Skeletal muscle cell (primary cell): ENCODE measurements at regions not wholly inside any gene's neighbourhood (a gene's known extent, or its start where the extent isn't known, plus 50 kb on each side); places are given as distances from the start of the nearest gene placed in this dataset.

Experiments used
- DNase-seq: peaks from one replicate; pipeline ENCODE4 v3.0.0-alpha.2; 2010; ENCODE audit warnings: low read depth
- H3K4me3 ChIP-seq: 2 replicates; pipeline ENCODE4 v1.5.1; 2011; ENCODE audit warnings: low read depth, mild to moderate bottlenecking, control low read depth, low read length, moderate library complexity

- H3K4me3 ChIP-seq: no peak overlapping the region
Observed at GRCh38 chr5:6202968-6203365, 175.4 kb downstream of the MED10 start.

DNA sequence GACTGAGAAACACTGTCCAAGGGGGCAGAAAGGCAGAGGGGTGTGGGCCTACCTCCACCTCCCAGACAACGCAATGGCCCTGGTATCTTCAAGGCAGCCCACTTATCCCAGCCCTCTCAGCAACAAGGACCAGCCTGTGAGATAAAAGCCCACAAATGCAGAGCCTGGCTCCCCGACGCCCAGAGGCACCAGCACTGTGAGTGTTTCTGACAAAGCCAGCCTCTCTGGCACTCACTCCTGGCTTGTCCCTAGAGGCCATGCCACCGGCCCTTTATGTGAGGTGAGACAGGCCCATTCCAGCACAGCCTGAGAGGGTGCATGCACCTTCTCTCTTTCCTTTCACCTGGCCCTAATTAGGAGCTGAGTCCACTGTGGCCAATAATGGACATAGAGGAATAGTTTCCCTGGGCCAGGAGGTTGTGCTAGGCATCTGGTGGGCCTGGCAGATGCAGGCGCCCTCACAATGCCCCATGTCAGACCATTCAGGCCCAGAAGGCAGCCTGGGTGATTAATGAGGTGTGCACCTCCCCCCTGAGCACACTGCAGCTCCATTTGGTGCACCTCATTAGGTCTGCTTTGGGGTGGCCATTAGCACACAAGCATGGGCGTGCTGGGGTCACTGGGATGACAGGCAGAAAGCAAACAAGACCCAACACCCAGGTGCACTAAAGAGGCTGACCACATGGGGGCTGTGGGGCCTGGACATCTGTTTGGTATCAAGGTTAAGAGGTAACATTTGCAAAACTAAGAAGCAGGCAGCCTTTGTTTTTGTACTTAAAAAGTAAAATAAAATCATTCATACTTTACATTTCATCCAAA, 176.0 kb downstream of the MED10 start:
- no peak for DNase-seq
- H3K4me3 ChIP-seq: no peak overlapping the region

More at GRCh38 chr5:6202968-6203365, 175.4 kb downstream of the MED10 start:
- DNase-seq: no peak

DNA sequence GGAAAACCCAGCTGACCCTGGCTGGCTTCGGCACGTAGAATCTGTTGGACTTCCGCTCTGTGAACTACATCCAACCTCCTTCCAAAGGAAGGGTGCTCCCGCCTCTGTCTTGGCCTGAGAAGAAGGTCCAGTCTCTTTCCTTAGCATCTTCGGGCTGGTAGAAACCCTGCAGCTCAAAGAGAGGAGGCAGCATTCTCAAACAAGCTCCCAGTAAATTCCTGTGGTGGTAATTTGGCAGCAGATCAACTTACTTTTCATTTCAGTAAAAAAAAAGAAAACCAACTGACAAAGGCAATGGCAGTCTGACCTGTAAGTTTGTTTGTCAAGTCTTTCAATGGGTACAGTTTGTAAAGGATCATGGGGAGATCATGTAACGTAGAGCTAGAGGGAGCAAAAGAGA, 176.7 kb downstream of the MED10 start:
- no peak for DNase-seq
- H3K4me3 ChIP-seq: no peak overlapping the region

- H3K4me3 ChIP-seq: no peak overlapping the region
- no peak for DNase-seq
Observed at GRCh38 chr5:6198531-6198930, 179.8 kb downstream of the MED10 start.

DNA sequence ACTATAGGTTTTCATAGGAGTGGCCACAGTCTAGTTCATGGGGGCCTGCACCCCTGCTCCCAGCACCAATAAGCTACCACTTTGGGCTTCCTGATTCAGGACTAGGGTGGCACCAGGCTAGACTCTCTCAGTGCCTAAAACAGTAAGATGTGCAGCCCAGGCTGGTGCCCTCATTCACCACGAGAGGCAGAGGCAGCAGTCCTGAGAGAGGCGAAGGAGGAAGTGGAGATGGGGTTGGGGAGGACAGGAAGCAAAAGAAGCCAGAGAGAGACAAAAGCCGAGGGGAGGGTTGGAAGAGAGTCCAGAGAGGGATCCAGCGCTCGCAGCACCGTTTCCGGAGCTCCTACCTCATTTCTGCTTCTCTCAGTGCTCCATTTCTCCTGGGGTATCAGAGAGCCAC, 180.9 kb downstream of the MED10 start:
- DNase-seq: no peak
- H3K4me3 ChIP-seq: no peak overlapping the region

DNA sequence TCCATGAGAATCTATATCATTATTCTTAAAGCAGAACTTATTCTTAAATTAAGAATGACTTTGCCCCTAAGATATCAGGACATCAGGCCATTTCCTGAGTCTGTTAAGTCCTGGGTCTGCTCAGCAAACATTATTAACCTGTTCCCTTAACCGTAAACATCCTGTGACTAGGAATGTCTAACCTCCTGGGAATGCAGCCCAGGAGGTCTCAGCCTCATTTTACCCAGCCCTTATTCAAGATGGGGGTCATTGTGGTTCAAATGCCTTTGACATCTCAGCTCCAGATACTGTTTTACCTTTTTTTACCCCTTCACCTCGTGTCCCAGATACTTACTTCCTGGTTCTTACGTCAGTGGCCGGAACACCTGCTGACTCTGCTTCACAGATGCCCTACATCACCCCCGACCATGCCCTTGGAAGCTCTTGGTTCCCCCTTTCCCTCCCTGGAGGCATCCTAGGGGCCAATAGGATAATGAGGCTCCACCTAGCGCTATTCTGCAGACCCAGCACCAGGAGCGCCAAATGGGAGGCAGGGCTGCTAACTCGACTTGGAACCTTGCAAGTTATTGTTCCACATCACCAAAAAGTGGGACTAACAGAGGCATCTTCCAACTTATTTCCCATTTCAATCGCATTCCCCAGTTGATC, 182.5 kb downstream of the MED10 start:
- H3K4me3 ChIP-seq: no peak overlapping the region
- DNase-seq: no peak

DNA sequence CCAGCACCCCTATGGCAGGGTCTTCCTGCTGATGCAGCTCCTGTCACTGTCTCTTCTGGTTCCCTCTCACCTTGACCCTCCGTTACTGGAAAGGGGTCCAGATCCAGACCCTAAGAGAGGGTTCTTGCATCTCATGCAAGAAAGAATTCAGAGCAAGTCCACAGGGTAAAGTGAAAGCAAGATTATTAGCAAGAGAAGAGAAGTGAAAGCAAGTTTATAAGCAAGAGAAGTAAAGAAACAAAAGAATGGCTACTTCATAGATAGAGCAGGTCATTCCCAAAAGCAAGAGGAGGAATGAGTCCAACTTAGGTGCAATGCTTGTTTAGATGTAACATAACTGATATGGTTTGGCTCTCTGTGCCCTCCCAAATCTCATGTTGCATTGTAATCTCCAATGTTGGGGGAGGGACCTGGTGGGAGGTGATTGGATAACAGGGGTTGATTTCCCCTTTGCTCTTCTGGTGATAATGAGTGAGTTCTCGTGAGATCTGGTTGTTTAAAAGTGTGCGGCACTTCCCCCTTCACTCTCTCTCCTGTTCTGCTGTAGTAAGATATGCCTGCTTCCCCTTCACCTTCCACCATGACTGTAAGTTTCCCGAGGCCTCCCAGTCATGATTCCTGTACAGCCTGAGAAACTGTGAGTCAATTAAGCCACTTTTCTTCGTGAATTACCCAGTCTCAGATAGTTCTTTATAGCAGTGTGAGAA, 183.3 kb downstream of the MED10 start:
- H3K4me3 ChIP-seq: no peak overlapping the region

GRCh38 chr5:6194261-6194875, 184.0 kb downstream of the MED10 start:
- H3K4me3 ChIP-seq: no peak overlapping the region
- DNase-seq: no peak

More for the DNA sequence above, 183.3 kb downstream of the MED10 start:
- no peak for DNase-seq

- H3K4me3 ChIP-seq: no peak overlapping the region
- no peak for DNase-seq
Observed at GRCh38 chr5:6193310-6193709, 185.0 kb downstream of the MED10 start.

- DNase-seq: no peak
- no peak overlapping the region for H3K4me3 ChIP-seq
Observed at GRCh38 chr5:6190838-6191237, 187.5 kb downstream of the MED10 start.

DNA sequence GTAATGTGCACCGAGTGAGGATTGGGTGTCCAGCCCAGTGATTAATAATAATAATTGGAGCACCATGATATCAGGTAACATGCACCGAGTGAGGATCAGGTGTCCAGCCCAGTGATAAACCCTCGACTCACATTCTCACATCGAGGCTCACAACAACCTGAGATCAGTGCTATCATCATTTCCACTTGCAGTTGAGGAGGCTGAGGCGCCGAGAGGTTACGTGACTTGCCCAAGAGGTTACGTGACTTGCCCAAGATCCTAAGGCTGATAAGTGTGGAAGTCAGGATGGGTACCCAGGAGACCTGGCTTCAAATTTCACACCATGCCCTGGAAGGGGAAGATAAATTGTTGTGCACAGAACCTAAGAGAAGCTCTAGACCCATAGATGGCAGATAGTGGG, 189.4 kb downstream of the MED10 start:
- H3K4me3 ChIP-seq: no peak overlapping the region
- no peak for DNase-seq

- H3K4me3 ChIP-seq: no peak overlapping the region
- DNase-seq: no peak
Observed at GRCh38 chr5:6188344-6188743, 190.0 kb downstream of the MED10 start.

- DNase-seq: no peak
- H3K4me3 ChIP-seq: no peak overlapping the region
Observed at GRCh38 chr5:6187501-6187900, 190.8 kb downstream of the MED10 start.

DNA sequence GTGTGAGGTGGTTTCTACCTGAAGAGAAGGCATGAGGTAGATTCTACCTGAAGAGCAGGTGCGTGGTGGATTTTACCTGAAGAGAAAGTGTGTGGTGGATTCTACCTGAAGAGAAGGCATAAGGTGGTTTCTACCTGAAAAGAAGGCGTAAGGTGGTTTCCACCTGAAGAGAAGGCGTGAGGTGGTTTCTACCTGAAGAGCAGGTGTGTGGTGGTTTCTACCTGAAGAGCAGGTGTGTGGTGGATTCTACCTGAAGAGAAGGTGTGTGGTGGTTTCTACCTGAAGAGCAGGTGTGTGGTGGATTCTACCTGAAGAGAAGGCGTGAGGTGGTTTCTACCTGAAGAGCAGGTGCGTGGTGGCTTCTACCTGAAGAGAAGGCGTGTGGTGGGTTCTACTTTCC, 192.8 kb downstream of the MED10 start:
- H3K4me3 ChIP-seq: no peak overlapping the region
- DNase-seq: no peak

DNA sequence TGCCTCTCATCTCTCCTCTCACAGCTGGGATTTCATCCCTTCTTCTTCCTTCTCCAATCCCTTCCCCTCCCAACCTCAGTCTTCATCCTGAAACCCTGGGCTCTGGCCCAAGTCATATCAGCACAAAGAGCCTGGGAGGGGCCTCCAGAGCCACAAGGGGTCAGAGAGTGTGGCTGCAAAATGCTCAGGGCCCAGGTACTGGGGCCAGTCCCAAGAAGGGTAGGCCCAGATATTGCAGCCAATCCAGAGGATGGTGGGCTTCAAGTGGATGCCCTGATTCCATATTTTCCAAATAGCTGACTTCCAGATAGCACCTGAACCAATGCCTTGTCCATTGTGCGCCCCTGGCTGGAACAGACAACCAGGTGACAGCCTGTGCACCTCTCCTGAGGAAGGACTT, 193.9 kb downstream of the MED10 start:
- no peak overlapping the region for H3K4me3 ChIP-seq
- no peak for DNase-seq

DNA sequence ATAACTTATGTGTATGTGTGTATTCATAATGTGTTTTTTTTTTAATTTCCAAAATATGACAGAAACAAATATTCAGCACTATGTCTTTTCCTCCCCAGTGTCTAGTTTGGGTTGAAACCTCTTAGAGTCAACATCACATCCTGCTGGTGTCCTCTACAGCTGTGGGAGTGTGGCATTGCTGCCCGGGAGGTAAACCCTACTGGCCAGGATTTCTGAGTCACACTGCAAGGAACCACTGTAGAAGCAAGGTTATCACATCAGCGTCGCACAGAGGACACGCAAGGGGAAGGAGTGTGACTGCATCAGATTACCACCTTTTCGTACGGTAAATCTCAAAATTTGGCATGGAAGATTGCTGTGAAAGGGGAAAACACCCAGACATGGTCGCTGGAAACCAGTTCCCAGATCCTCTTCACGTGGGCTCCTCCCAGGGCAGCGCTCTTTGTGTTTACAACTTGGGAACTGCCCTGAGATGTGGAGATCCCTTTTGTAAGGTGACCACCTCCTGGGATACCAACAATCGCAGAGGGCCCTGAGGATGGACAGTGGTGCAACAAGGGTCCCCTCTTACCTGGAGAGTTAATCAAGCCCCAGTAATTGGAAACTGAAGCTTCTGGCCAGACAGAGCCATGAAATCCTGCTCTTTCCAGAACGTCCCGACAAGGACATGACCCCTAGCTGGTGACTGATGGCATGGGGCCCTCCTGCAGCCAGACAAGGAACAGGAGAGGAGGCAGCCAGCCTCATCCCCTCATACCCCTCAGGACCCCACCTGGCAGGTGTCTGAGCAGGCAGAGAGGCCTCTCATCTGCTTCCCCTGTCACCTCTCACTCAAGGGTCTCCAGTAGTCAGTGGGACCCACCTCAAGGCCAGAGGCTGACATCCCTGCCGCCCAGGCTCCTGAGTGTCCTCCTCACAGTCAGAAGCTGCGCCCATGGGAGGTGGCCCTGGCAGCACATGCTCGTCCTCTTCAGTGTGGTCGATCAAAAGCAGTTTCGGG, 194.7 kb downstream of the MED10 start:
- H3K4me3 ChIP-seq: no peak overlapping the region
- DNase-seq: no peak

GRCh38 chr5:6182271-6182815, 196.0 kb downstream of the MED10 start:
- no peak overlapping the region for H3K4me3 ChIP-seq
- no peak for DNase-seq

DNA sequence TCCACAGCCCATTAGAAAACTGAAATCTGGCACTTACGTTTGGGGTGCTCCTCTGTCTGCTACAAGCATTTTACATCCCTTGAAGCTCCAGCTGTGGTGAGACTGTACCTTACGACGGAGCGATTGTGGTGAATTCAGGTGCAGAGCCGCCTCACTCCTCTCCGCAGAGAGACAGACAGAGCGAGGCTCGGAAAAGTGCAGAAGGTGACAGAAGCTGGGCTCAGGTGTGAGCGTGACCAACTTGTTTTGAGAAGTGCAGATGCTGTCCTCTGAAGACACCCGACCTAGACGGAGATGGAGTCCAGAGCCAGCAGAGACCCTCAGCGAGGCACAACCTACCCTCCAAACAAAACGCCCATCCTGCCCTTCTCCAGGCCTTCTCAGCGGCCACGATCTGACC, 196.5 kb downstream of the MED10 start:
- no peak for DNase-seq
- H3K4me3 ChIP-seq: no peak overlapping the region
